OCI-LY7 (cell line): ENCODE measurements at regions not wholly inside any gene's neighbourhood (a gene's known extent, or its start where the extent isn't known, plus 50 kb on each side); places are given as distances from the start of the nearest gene placed in this dataset.

Experiments
- BruUV-seq: library from RNA; stranded (reverse); fragments of 400-500 nt; replicated peaks from 2 replicates; lab custom pipeline; 2021; lab: Mats Ljungman, UMichigan
- CTCF ChIA-PET: fragments of 300-600 bp; sonication (Branson Sonifier 250); formaldehyde crosslinking; loops from one replicate; lab custom pipeline; 2022; ENCODE audit warnings: antibody characterized with exemption; ENCODE audit not compliant: unreplicated experiment; lab: Charles Lee
- POLR2A ChIA-PET: fragments of 300-600 bp; sonication (Branson Sonifier 250); formaldehyde crosslinking; loops from one replicate; lab custom pipeline; 2022; ENCODE audit warnings: antibody characterized with exemption; lab: Charles Lee
- DNase-seq: peaks from one replicate; pipeline ENCODE4 v3.0.0-alpha.2; 2015; ENCODE audit warnings: low spot score
- H2AFZ ChIP-seq: fragments of 200-600 bp; sonication (generic), shearing (Covaris generic); 2 replicates; pipeline ENCODE4 v1.6.1; 2014; ENCODE audit warnings: mild to moderate bottlenecking, antibody characterized with exemption, low read length, moderate library complexity
- H3K27ac ChIP-seq: fragments of 200-600 bp; sonication (generic); 2 replicates; pipeline ENCODE4 v1.5.1; 2014; ENCODE audit warnings: mixed run types, low read depth, mild to moderate bottlenecking, moderate library complexity, low read length, inconsistent platforms; ENCODE audit not compliant: poor library complexity, severe bottlenecking
- H3K36me3 ChIP-seq: fragments of 200-600 bp; sonication (generic); 2 replicates; pipeline ENCODE4 v1.6.1; 2014; ENCODE audit warnings: mild to moderate bottlenecking, antibody characterized with exemption, low read length, moderate library complexity, mixed read lengths; ENCODE audit not compliant: insufficient read depth
- H3K4me1 ChIP-seq: fragments of 200-600 bp; sonication (generic); 2 replicates; pipeline ENCODE4 v1.5.1; 2014; ENCODE audit warnings: mild to moderate bottlenecking, low read length; ENCODE audit not compliant: insufficient read depth, poor library complexity, severe bottlenecking
- H3K4me2 ChIP-seq: fragments of 200-600 bp; sonication (generic); 2 replicates; pipeline ENCODE4 v1.6.1; 2014; ENCODE audit warnings: mild to moderate bottlenecking, low read length
- H3K4me3 ChIP-seq: fragments of 200-600 bp; sonication (generic); 2 replicates; pipeline ENCODE4 v1.5.1; 2014; ENCODE audit warnings: mild to moderate bottlenecking, low read depth, low read length; ENCODE audit not compliant: poor library complexity, severe bottlenecking
- H3K79me2 ChIP-seq: fragments of 200-600 bp; sonication (generic); 2 replicates; pipeline ENCODE4 v1.6.1; 2016; ENCODE audit warnings: low read depth, mild to moderate bottlenecking, low read length, moderate library complexity, mixed read lengths; ENCODE audit not compliant: insufficient read depth
- H3K9me2 ChIP-seq: fragments of 200-600 bp; sonication (generic); 2 replicates; pipeline ENCODE4 v1.6.1; 2016; ENCODE audit warnings: mild to moderate bottlenecking, low read length, mixed read lengths; ENCODE audit not compliant: insufficient read depth
- H3K9me3 ChIP-seq: fragments of 200-600 bp; sonication (generic); 2 replicates; pipeline ENCODE4 v1.6.1; 2014; ENCODE audit warnings: mild to moderate bottlenecking, mixed run types, low read length, mixed read lengths
- H4K20me1 ChIP-seq: fragments of 200-600 bp; sonication (generic); 2 replicates; pipeline ENCODE4 v1.6.1; 2014; ENCODE audit warnings: mild to moderate bottlenecking, antibody characterized with exemption, low read length, moderate library complexity, mixed read lengths; ENCODE audit not compliant: insufficient read depth
- CTCF ChIP-seq: fragments of 200-600 bp; sonication (generic); conservative IDR thresholded peaks from 2 replicates; pipeline ENCODE4 v1.5.1; 2014; ENCODE audit warnings: mild to moderate bottlenecking, antibody characterized with exemption, low read length, moderate library complexity, mixed read lengths
- EZH2phosphoT487 ChIP-seq: fragments of 200-600 bp; sonication (generic); IDR thresholded peaks from 2 replicates; pipeline ENCODE4 v1.6.1; 2018; ENCODE audit warnings: low read depth, borderline replicate concordance, mild to moderate bottlenecking, mixed run types, antibody characterized with exemption, low read length, moderate library complexity, mixed read lengths
- intact Hi-C: fragments of 100-400 bp; cut with micrococcal nuclease; formaldehyde crosslinking; loops from one replicate; pipeline ENCODE4 v1.10.0; 2022; ENCODE audit not compliant: unreplicated experiment

- Histone ChIP-seq H3K4me1 (no peaks in the 10 kb centered on the region), H3K36me3 (no peaks in the 10 kb centered on the region), H3K4me2 (no peak overlapping the region), H3K27ac (no peak overlapping the region), H3K9me3 (no peaks in the 10 kb centered on the region), H3K4me3 (no peak overlapping the region), H4K20me1 (no peaks in the 10 kb centered on the region), H2AFZ (no peak overlapping the region), H3K9me2 (no peaks in the 10 kb centered on the region), H3K79me2 (no peaks in the 10 kb centered on the region)
- TF ChIP-seq EZH2phosphoT487 (no peak), CTCF (no peak)
- intact Hi-C loops: no loop called here
- BruUV-seq: no TSS peak
- DNase-seq: no peak
- ChIA-PET POLR2A (interaction anchor here (0.7 kb wide), 1 partner anchor 692 kb away, joined by 3 read pairs; no protein-coding TSS in a partner anchor), CTCF (no interaction called here)
These were observed 462.1 kb upstream of the DEPDC1 start for GRCh38 chr1:68958958-68959357.

GRCh38 chr1:68959461-68960030 lies 462.7 kb upstream of the DEPDC1 start:
- intact Hi-C loops: no loop called here
- ChIA-PET POLR2A (no interaction called here), CTCF (no interaction called here)
- DNase-seq: no peak
- H3K27ac ChIP-seq: no peak overlapping the region
- H3K36me3 ChIP-seq: no peaks in the 10 kb centered on the region
- no peaks in the 10 kb centered on the region for H3K9me3 ChIP-seq
- no peaks in the 10 kb centered on the region for H3K9me2 ChIP-seq
- no peak overlapping the region for H3K4me3 ChIP-seq
- BruUV-seq: no TSS peak
- no peaks in the 10 kb centered on the region for H3K4me1 ChIP-seq
- no peak overlapping the region for H3K4me2 ChIP-seq
- H3K79me2 ChIP-seq: no peaks in the 10 kb centered on the region
- no peak overlapping the region for H2AFZ ChIP-seq
- no peaks in the 10 kb centered on the region for H4K20me1 ChIP-seq
- TF ChIP-seq CTCF (no peak), EZH2phosphoT487 (no peak)

GRCh38 chr1:68961143-68961542 lies 464.3 kb upstream of the DEPDC1 start:
- H3K4me2 ChIP-seq: no peak overlapping the region
- no peaks in the 10 kb centered on the region for H3K9me3 ChIP-seq
- DNase-seq: no peak
- no peak overlapping the region for H3K27ac ChIP-seq
- no peaks in the 10 kb centered on the region for H3K9me2 ChIP-seq
- no peaks in the 10 kb centered on the region for H3K36me3 ChIP-seq
- no peaks in the 10 kb centered on the region for H4K20me1 ChIP-seq
- no peak overlapping the region for H2AFZ ChIP-seq
- H3K4me1 ChIP-seq: no peaks in the 10 kb centered on the region
- ChIA-PET CTCF (no interaction called here), POLR2A (no interaction called here)
- no peak overlapping the region for H3K4me3 ChIP-seq
- H3K79me2 ChIP-seq: no peaks in the 10 kb centered on the region
- TF ChIP-seq EZH2phosphoT487: no peak
- no peak for TF ChIP-seq CTCF
- no TSS peak for BruUV-seq
- intact Hi-C loops: no loop called here
